ENCODE measurements at regions not wholly inside any gene's neighbourhood (a gene's known extent, or its start where the extent isn't known, plus 50 kb on each side); places are given as distances from the start of the nearest gene placed in this dataset.

GRCh38 chr12:87310126-87310525 lies 719.1 kb downstream of the C12orf50 start:
- TF ChIP-seq CTCF (IDR thresholded peaks at IDR 0.05): no peak
- TF ChIP-seq POLR2A (IDR thresholded peaks at IDR 0.05): no peak
